GM23338 (cell line): ENCODE measurements at regions not wholly inside any gene's neighbourhood (a gene's known extent, or its start where the extent isn't known, plus 50 kb on each side); places are given as distances from the start of the nearest gene placed in this dataset.

Source experiments
- ATAC-seq: fragments of 200-7000 bp; cut with Tn5 transposase; 3 replicates; pipeline ENCODE4 v1.9.1; 2020
- DNase-seq: peaks from one replicate; pipeline ENCODE4 v3.0.0-alpha.2; 2015; ENCODE audit warnings: low spot score
- H2AFZ ChIP-seq: fragments of 200-600 bp; sonication (generic); 2 replicates; pipeline ENCODE4 v1.8.0; 2016; ENCODE audit warnings: antibody characterized with exemption, mild to moderate bottlenecking, moderate library complexity
- H3F3A ChIP-seq: fragments of 200-600 bp; sonication (generic); replicated peaks from 2 replicates; pipeline ENCODE4 v1.8.0; 2017; ENCODE audit warnings: antibody characterized with exemption, mixed run types, low read depth
- H3K27ac ChIP-seq: fragments of 200-600 bp; sonication (generic); 2 replicates; pipeline ENCODE4 v1.6.1; 2016; ENCODE audit warnings: low read depth
- H3K27me3 ChIP-seq: fragments of 200-600 bp; sonication (generic); 2 replicates; pipeline ENCODE4 v1.8.0; 2016; ENCODE audit warnings: mild to moderate bottlenecking, mixed run types, moderate library complexity; ENCODE audit not compliant: insufficient read depth
- H3K36me3 ChIP-seq: fragments of 200-600 bp; sonication (generic); 2 replicates; pipeline ENCODE4 v1.8.0; 2016; ENCODE audit warnings: mild to moderate bottlenecking; ENCODE audit not compliant: insufficient read depth
- H3K4me1 ChIP-seq: fragments of 200-600 bp; sonication (generic); 2 replicates; pipeline ENCODE4 v1.8.0; 2016; ENCODE audit warnings: mild to moderate bottlenecking, moderate library complexity; ENCODE audit not compliant: insufficient read depth
- H3K4me2 ChIP-seq: fragments of 200-600 bp; sonication (generic); 2 replicates; pipeline ENCODE4 v1.7.1; 2017; ENCODE audit warnings: mixed run types
- H3K4me3 ChIP-seq: fragments of 200-600 bp; sonication (generic); 2 replicates; pipeline ENCODE4 v1.6.1; 2016; ENCODE audit warnings: mixed run types
- H3K79me2 ChIP-seq: fragments of 200-600 bp; sonication (generic); replicated peaks from 2 replicates; pipeline ENCODE4 v1.8.0; 2017; ENCODE audit warnings: mild to moderate bottlenecking; ENCODE audit not compliant: insufficient read depth
- H3K9me2 ChIP-seq: fragments of 200-600 bp; sonication (generic); 2 replicates; pipeline ENCODE4 v1.8.0; 2017; ENCODE audit not compliant: insufficient read depth
- H4K20me1 ChIP-seq: fragments of 200-600 bp; sonication (generic); replicated peaks from 2 replicates; pipeline ENCODE4 v1.8.0; 2017; ENCODE audit warnings: mild to moderate bottlenecking; ENCODE audit not compliant: insufficient read depth
- H3K27ac Mint-ChIP-seq: 2 replicates; pipeline ENCODE4 v1.8.0; 2020; ENCODE audit warnings: inconsistent platforms, mild to moderate bottlenecking, moderate library complexity, mixed read lengths
- H3K27me3 Mint-ChIP-seq: 3 replicates; pipeline ENCODE4 v1.8.0; 2022; ENCODE audit warnings: low read depth, mild to moderate bottlenecking, moderate library complexity, mixed read lengths, inconsistent platforms; ENCODE audit not compliant: insufficient read depth, poor library complexity
- H3K36me3 Mint-ChIP-seq: 3 replicates; pipeline ENCODE4 v1.8.0; 2021; ENCODE audit warnings: low read depth, mild to moderate bottlenecking, inconsistent platforms, moderate library complexity, mixed read lengths
- H3K4me1 Mint-ChIP-seq: 3 replicates; pipeline ENCODE4 v1.8.0; 2020; ENCODE audit warnings: mild to moderate bottlenecking, inconsistent platforms, mixed read lengths
- H3K4me3 Mint-ChIP-seq: 3 replicates; pipeline ENCODE4 v1.8.0; 2021; ENCODE audit warnings: moderate library complexity, mild to moderate bottlenecking, inconsistent platforms, mixed read lengths
- H3K9me3 Mint-ChIP-seq: 3 replicates; pipeline ENCODE4 v1.8.0; 2020; ENCODE audit warnings: moderate library complexity, mild to moderate bottlenecking, inconsistent platforms, mixed read lengths
- EZH2 ChIP-seq: fragments of 200-600 bp; sonication (generic); IDR thresholded peaks from one replicate; pipeline ENCODE4 v1.8.0; 2017; ENCODE audit warnings: antibody characterized with exemption, mild to moderate bottlenecking, low read depth; ENCODE audit not compliant: unreplicated experiment
- EZH2phosphoT487 ChIP-seq: fragments of 200-600 bp; sonication (generic); IDR thresholded peaks from one replicate; pipeline ENCODE4 v1.8.1; 2018; ENCODE audit warnings: antibody characterized with exemption; ENCODE audit not compliant: unreplicated experiment
- JUNB ChIP-seq: IDR thresholded peaks from one replicate; pipeline ENCODE4 v1.6.1; 2016; ENCODE audit warnings: antibody characterized with exemption; ENCODE audit not compliant: unreplicated experiment
- NANOG ChIP-seq: IDR thresholded peaks from 2 replicates; pipeline ENCODE4 v1.6.1; 2016; ENCODE audit warnings: antibody characterized with exemption, borderline replicate concordance
- ZNF114 ChIP-seq: fragments of 250-450 bp; sonication (Bioruptor Pico); IDR thresholded peaks from 2 replicates; pipeline ENCODE4 v1.5.0; 2020; ENCODE audit warnings: mild to moderate bottlenecking, moderate library complexity
- TF ChIP-seq, protein P1 (sequence below), 2 experiments: fragments of 200-600 bp in 1 of 2; sonication (generic) in 1 of 2; conservative IDR thresholded peaks; 2 replicates each; pipeline versions ENCODE4 v1.5.1 to v1.6.1; 2016 to 2017; ENCODE audit warnings: antibody characterized with exemption in 2 of 2, low read depth in 2 of 2, mild to moderate bottlenecking in 2 of 2, moderate library complexity in 1 of 2
- TF ChIP-seq, protein P2 (sequence below): fragments of 250-450 bp; sonication (Bioruptor Pico); IDR thresholded peaks from 2 replicates; pipeline ENCODE4 v1.5.0; 2020; ENCODE audit warnings: mild to moderate bottlenecking, moderate library complexity
- TF ChIP-seq, protein P3 (sequence below): IDR thresholded peaks from 2 replicates; pipeline ENCODE4 v1.6.1; 2016; ENCODE audit warnings: antibody characterized with exemption
- TF ChIP-seq, protein P4 (sequence below): IDR thresholded peaks from one replicate; pipeline ENCODE4 v1.6.1; 2018; ENCODE audit warnings: antibody characterized with exemption; ENCODE audit not compliant: unreplicated experiment

DNA sequence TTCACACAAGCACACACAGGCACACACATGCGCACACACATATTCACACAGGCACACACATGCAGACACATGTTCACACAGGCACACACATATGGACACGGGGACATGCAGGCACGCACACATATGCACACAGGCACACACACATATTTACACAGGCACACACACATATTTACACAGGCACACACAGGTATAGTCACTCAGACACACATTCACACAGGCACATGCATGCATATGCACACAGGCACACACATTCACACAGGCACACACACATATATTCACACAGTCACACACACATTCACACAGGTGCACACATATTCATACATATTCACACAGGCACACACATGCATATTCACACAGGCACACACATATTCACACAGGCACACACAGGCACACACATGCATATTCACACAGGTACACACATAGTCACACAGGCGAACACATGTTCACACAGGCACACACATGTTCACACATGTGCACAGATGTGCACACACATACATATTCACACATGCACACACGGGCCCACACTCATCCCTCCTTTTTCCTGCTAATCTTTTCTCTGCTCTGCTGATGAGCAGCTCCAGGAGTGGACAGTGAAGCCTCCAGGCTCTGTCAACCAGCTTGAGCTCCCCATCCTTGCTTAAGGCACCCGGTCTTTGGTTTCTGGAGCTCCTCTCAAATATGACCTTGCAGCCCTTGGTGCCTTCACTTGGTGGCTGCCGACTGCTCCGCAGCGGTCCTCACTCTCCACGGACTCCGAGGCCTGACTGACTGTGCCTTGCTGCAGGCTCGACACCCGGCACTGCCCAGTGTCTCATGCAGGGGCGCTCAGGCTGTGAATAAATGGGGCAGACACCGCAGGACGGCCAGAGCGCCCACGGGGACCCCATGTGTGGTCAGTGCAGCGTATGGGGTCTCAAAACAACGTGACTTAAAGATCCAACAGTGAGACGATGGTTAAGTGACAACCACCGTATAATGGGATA is 581.2 kb upstream of the MGMT start:
- Histone ChIP-seq H3K36me3 (no peaks in the 10 kb centered on the region), H3F3A (no peaks in the 10 kb centered on the region; the same call in 1 of the 2 replicates), H3K79me2 (no peaks in the 10 kb centered on the region), H3K27ac (no peak overlapping the region), H3K4me1 (no peaks in the 10 kb centered on the region), H3K9me2 (peaks cover 8% of the 10 kb centered on the region; the same call in 1 of the 2 replicates), H3K27me3 (no peaks in the 10 kb centered on the region), H3K4me3 (no peak overlapping the region), H2AFZ (no peak overlapping the region), H3K4me2 (no peak overlapping the region), H4K20me1 (no peaks in the 10 kb centered on the region)
- TF ChIP-seq ZNF114 (CRISPR knock-in tag): no peak
- TF ChIP-seq, protein P1, sequence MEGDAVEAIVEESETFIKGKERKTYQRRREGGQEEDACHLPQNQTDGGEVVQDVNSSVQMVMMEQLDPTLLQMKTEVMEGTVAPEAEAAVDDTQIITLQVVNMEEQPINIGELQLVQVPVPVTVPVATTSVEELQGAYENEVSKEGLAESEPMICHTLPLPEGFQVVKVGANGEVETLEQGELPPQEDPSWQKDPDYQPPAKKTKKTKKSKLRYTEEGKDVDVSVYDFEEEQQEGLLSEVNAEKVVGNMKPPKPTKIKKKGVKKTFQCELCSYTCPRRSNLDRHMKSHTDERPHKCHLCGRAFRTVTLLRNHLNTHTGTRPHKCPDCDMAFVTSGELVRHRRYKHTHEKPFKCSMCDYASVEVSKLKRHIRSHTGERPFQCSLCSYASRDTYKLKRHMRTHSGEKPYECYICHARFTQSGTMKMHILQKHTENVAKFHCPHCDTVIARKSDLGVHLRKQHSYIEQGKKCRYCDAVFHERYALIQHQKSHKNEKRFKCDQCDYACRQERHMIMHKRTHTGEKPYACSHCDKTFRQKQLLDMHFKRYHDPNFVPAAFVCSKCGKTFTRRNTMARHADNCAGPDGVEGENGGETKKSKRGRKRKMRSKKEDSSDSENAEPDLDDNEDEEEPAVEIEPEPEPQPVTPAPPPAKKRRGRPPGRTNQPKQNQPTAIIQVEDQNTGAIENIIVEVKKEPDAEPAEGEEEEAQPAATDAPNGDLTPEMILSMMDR (conservative IDR thresholded peaks at IDR 0.05; ENCODE audit: low read depth in 2 of 2): no peak
- TF ChIP-seq, protein P2, sequence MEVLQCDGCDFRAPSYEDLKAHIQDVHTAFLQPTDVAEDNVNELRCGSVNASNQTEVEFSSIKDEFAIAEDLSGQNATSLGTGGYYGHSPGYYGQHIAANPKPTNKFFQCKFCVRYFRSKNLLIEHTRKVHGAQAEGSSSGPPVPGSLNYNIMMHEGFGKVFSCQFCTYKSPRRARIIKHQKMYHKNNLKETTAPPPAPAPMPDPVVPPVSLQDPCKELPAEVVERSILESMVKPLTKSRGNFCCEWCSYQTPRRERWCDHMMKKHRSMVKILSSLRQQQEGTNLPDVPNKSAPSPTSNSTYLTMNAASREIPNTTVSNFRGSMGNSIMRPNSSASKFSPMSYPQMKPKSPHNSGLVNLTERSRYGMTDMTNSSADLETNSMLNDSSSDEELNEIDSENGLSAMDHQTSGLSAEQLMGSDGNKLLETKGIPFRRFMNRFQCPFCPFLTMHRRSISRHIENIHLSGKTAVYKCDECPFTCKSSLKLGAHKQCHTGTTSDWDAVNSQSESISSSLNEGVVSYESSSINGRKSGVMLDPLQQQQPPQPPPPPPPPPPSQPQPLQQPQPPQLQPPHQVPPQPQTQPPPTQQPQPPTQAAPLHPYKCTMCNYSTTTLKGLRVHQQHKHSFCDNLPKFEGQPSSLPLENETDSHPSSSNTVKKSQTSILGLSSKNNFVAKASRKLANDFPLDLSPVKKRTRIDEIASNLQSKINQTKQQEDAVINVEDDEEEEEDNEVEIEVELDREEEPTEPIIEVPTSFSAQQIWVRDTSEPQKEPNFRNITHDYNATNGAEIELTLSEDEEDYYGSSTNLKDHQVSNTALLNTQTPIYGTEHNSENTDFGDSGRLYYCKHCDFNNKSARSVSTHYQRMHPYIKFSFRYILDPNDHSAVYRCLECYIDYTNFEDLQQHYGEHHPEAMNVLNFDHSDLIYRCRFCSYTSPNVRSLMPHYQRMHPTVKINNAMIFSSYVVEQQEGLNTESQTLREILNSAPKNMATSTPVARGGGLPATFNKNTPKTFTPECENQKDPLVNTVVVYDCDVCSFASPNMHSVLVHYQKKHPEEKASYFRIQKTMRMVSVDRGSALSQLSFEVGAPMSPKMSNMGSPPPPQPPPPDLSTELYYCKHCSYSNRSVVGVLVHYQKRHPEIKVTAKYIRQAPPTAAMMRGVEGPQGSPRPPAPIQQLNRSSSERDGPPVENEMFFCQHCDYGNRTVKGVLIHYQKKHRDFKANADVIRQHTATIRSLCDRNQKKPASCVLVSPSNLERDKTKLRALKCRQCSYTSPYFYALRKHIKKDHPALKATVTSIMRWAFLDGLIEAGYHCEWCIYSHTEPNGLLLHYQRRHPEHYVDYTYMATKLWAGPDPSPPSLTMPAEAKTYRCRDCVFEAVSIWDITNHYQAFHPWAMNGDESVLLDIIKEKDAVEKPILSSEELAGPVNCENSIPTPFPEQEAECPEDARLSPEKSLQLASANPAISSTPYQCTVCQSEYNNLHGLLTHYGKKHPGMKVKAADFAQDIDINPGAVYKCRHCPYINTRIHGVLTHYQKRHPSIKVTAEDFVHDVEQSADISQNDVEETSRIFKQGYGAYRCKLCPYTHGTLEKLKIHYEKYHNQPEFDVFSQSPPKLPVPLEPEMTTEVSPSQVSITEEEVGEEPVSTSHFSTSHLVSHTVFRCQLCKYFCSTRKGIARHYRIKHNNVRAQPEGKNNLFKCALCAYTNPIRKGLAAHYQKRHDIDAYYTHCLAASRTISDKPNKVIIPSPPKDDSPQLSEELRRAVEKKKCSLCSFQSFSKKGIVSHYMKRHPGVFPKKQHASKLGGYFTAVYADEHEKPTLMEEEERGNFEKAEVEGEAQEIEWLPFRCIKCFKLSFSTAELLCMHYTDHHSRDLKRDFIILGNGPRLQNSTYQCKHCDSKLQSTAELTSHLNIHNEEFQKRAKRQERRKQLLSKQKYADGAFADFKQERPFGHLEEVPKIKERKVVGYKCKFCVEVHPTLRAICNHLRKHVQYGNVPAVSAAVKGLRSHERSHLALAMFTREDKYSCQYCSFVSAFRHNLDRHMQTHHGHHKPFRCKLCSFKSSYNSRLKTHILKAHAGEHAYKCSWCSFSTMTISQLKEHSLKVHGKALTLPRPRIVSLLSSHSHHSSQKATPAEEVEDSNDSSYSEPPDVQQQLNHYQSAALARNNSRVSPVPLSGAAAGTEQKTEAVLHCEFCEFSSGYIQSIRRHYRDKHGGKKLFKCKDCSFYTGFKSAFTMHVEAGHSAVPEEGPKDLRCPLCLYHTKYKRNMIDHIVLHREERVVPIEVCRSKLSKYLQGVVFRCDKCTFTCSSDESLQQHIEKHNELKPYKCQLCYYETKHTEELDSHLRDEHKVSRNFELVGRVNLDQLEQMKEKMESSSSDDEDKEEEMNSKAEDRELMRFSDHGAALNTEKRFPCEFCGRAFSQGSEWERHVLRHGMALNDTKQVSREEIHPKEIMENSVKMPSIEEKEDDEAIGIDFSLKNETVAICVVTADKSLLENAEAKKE (CRISPR knock-in tag): no peak
- TF ChIP-seq, protein P3, sequence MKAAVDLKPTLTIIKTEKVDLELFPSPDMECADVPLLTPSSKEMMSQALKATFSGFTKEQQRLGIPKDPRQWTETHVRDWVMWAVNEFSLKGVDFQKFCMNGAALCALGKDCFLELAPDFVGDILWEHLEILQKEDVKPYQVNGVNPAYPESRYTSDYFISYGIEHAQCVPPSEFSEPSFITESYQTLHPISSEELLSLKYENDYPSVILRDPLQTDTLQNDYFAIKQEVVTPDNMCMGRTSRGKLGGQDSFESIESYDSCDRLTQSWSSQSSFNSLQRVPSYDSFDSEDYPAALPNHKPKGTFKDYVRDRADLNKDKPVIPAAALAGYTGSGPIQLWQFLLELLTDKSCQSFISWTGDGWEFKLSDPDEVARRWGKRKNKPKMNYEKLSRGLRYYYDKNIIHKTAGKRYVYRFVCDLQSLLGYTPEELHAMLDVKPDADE: no peak
- TF ChIP-seq EZH2phosphoT487: no peak
- TF ChIP-seq, protein P4, sequence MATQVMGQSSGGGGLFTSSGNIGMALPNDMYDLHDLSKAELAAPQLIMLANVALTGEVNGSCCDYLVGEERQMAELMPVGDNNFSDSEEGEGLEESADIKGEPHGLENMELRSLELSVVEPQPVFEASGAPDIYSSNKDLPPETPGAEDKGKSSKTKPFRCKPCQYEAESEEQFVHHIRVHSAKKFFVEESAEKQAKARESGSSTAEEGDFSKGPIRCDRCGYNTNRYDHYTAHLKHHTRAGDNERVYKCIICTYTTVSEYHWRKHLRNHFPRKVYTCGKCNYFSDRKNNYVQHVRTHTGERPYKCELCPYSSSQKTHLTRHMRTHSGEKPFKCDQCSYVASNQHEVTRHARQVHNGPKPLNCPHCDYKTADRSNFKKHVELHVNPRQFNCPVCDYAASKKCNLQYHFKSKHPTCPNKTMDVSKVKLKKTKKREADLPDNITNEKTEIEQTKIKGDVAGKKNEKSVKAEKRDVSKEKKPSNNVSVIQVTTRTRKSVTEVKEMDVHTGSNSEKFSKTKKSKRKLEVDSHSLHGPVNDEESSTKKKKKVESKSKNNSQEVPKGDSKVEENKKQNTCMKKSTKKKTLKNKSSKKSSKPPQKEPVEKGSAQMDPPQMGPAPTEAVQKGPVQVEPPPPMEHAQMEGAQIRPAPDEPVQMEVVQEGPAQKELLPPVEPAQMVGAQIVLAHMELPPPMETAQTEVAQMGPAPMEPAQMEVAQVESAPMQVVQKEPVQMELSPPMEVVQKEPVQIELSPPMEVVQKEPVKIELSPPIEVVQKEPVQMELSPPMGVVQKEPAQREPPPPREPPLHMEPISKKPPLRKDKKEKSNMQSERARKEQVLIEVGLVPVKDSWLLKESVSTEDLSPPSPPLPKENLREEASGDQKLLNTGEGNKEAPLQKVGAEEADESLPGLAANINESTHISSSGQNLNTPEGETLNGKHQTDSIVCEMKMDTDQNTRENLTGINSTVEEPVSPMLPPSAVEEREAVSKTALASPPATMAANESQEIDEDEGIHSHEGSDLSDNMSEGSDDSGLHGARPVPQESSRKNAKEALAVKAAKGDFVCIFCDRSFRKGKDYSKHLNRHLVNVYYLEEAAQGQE: no peak
- no peak for TF ChIP-seq EZH2
- TF ChIP-seq JUNB: no peak
- TF ChIP-seq NANOG: no peak
- H3K27ac Mint-ChIP-seq: no peak overlapping the region
- ATAC-seq: no peak
- no peaks in the 10 kb centered on the region for H3K4me1 Mint-ChIP-seq
- H3K4me3 Mint-ChIP-seq: no peak overlapping the region
- peaks cover 1% of the 10 kb centered on the region for H3K27me3 Mint-ChIP-seq
- H3K9me3 Mint-ChIP-seq: no peaks in the 10 kb centered on the region; the same call in 2 of the 3 replicates
- no peaks in the 10 kb centered on the region for H3K36me3 Mint-ChIP-seq
- no peak for DNase-seq
